ENCODE measurements at regions not wholly inside any gene's neighbourhood (a gene's known extent, or its start where the extent isn't known, plus 50 kb on each side); places are given as distances from the start of the nearest gene placed in this dataset.

- TF ChIP-seq EP300 (IDR thresholded peaks at IDR 0.05; ENCODE audit: low read depth) (no peak), CTCF (IDR thresholded peaks at IDR 0.05) (no peak)
These were observed 145.9 kb downstream of the DDX1 start for GRCh38 chr2:15737314-15738224.

Measured in transverse colon (tissue), 3 donors.